Transverse colon (tissue), 4 donors: ENCODE measurements at regions not wholly inside any gene's neighbourhood (a gene's known extent, or its start where the extent isn't known, plus 50 kb on each side); places are given as distances from the start of the nearest gene placed in this dataset.
"Not testable (repeated sequence)": the region's sequence is repeated elsewhere in the genome, so short reads cannot be mapped to it uniquely, and the experiment has no call there.

Source experiments
- DNase-seq: peaks from one replicate; pipeline ENCODE4 v3.0.0-alpha.2; 2019
- H3K27ac ChIP-seq, 4 donors: fragments of 200-600 bp; sonication (generic); 2 replicates each; pipeline ENCODE4 v1.5.1; 2016 to 2018; ENCODE audit warnings: inconsistent platforms in 4 of 4
- H3K27me3 ChIP-seq: fragments of 200-600 bp; sonication (generic); 2 replicates; pipeline ENCODE4 v1.5.1; 2017; ENCODE audit warnings: inconsistent platforms
- H3K36me3 ChIP-seq, 4 donors: fragments of 200-600 bp; sonication (generic); 2 replicates each; pipeline ENCODE4 v1.5.1; 2017 to 2019; ENCODE audit warnings: inconsistent platforms in 4 of 4
- H3K4me1 ChIP-seq, 4 donors: fragments of 200-600 bp; sonication (generic); 2 replicates each; pipeline ENCODE4 v1.5.1; 2017 to 2020; ENCODE audit warnings: inconsistent platforms in 4 of 4
- H3K4me3 ChIP-seq, 4 donors: fragments of 200-600 bp; sonication (generic); 1 replicate in 1 of 4; 2 replicates in 3 of 4; pipeline versions ENCODE4 v1.5.1 to v1.6.1; 2017 to 2019; ENCODE audit warnings: inconsistent platforms in 4 of 4
- H3K9me3 ChIP-seq, 2 donors: fragments of 200-600 bp; sonication (generic); 2 replicates each; pipeline ENCODE4 v1.5.1; 2017 to 2019; ENCODE audit warnings: inconsistent platforms in 2 of 2
- EP300 ChIP-seq: sonication (generic); formaldehyde crosslinking; IDR thresholded peaks from one replicate; pipeline ENCODE4 v1.6.1; 2017; ENCODE audit warnings: antibody characterized with exemption, low read depth
- POLR2A ChIP-seq: fragments of 450-650 bp; IDR thresholded peaks from one replicate; pipeline ENCODE4 v1.6.1; 2016; ENCODE audit warnings: antibody characterized with exemption, mild to moderate bottlenecking, moderate library complexity
- POLR2AphosphoS5 ChIP-seq, 3 donors: sonication (generic); formaldehyde crosslinking; IDR thresholded peaks; one replicate each; pipeline ENCODE4 v1.6.1; 2016; ENCODE audit warnings: antibody characterized with exemption in 3 of 3
- WGBS, 2 donors: methylation state at CpG; one replicate each; pipeline ENCODE4 v1.1.5; 2018; ENCODE audit warnings: low coverage in 1 of 2; 5-methylcytosine and 5-hydroxymethylcytosine counted together
- in situ Hi-C, 4 donors: fragments of 200-750 bp; cut with MboI; loops; one replicate each; pipeline versions ENCODE4 v1.15.0 to v1.15.1; 2017; ENCODE audit warnings: low sequenced_read_pairs in 3 of 4, low pct_ligation_motif_present in 1 of 4, low pct_unique_long_range_greater_than_20kb in 1 of 4
- intact Hi-C: fragments of 100-400 bp; cut with DNase I; formaldehyde crosslinking; loops from one replicate; pipeline ENCODE4 v1.15.1; 2023; ENCODE audit warnings: low total_unique reads
- TF ChIP-seq, protein P1 (sequence below), 5 experiments: fragments of 200-600 bp in 3 of 5; fragments of 450-650 bp in 2 of 5; sonication (generic) in 3 of 5; IDR thresholded peaks; 1 replicate in 2 of 5; 2 replicates in 3 of 5; pipeline ENCODE4 v1.5.1; 2016 to 2017; ENCODE audit warnings: antibody characterized with exemption in 5 of 5, inconsistent platforms in 3 of 5, mild to moderate bottlenecking in 2 of 5, moderate library complexity in 1 of 5

- Histone ChIP-seq H3K36me3 (no peaks in the 10 kb centered on the region), H3K4me1 (no peaks in the 10 kb centered on the region), H3K9me3 (no peaks in the 10 kb centered on the region), H3K4me3 (no peak overlapping the region), H3K27me3 (no peaks in the 10 kb centered on the region), H3K27ac (no peak overlapping the region)
- TF ChIP-seq POLR2A (no peak), EP300 (no peak), POLR2AphosphoS5 (IDR thresholded peaks at IDR 0.05) (no peak)
- in situ Hi-C loops: no loop called here
- intact Hi-C loops: no loop called here
- WGBS, 2 donors: 86 to 90% methylated on average over 1 to 5 of the region's 5 CpGs
- DNase-seq: no peak
Observed at GRCh38 chrX:42832764-42833549, 55.0 kb upstream of the PPP1R2C start.

- H3K36me3 ChIP-seq, in situ Hi-C loops, H3K27me3 ChIP-seq, H3K9me3 ChIP-seq, intact Hi-C loops, H3K27ac ChIP-seq, H3K4me3 ChIP-seq, DNase-seq, H3K4me1 ChIP-seq: not testable (repeated sequence)
- 17 to 71% methylated on average over 1 to 4 of the region's 4 CpGs for WGBS, 2 donors
Observed at GRCh38 chrX:42833550-42833940, 55.6 kb upstream of the PPP1R2C start.

DNA sequence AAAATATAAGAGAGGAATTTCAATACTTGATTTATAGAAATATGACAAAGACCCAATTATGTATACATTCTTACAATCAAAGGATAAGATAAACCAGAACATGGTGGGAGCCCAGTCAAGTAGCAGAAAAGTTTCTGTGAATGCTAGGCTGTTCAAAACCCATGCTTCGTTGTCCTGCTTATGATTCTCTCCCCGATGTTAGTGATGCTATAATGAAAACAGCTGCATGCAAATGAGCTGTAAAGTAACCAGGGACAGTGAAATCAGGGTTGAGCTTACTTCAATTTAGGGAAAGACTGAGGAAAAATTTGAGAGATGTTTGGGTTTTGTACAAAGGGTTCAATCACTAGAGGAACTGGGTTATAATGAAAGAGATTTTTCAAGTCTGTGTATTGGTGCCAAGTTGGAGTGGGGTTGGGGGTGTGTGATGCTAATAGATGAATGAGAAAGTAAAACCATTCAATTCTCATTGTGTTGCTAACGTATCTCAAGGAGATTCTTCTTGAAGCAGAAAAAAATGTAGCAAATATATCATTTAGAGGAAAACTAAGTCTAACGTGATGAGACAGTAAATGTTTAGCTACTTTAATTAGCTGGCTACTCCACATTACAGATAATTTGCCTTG is 59.3 kb upstream of the PPP1R2C start:
- in situ Hi-C loops (no loop called here), intact Hi-C loops (no loop called here)
- TF ChIP-seq POLR2AphosphoS5 (IDR thresholded peaks at IDR 0.05) (no peak), EP300 (no peak), POLR2A (no peak)
- TF ChIP-seq, protein P1, sequence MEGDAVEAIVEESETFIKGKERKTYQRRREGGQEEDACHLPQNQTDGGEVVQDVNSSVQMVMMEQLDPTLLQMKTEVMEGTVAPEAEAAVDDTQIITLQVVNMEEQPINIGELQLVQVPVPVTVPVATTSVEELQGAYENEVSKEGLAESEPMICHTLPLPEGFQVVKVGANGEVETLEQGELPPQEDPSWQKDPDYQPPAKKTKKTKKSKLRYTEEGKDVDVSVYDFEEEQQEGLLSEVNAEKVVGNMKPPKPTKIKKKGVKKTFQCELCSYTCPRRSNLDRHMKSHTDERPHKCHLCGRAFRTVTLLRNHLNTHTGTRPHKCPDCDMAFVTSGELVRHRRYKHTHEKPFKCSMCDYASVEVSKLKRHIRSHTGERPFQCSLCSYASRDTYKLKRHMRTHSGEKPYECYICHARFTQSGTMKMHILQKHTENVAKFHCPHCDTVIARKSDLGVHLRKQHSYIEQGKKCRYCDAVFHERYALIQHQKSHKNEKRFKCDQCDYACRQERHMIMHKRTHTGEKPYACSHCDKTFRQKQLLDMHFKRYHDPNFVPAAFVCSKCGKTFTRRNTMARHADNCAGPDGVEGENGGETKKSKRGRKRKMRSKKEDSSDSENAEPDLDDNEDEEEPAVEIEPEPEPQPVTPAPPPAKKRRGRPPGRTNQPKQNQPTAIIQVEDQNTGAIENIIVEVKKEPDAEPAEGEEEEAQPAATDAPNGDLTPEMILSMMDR (IDR thresholded peaks at IDR 0.05): no peak
- no peaks in the 10 kb centered on the region for H3K27me3 ChIP-seq
- H3K36me3 ChIP-seq: no peaks in the 10 kb centered on the region
- no peak overlapping the region for H3K4me3 ChIP-seq
- no peaks in the 10 kb centered on the region for H3K9me3 ChIP-seq
- DNase-seq: no peak
- no peak overlapping the region for H3K27ac ChIP-seq
- no peaks in the 10 kb centered on the region for H3K4me1 ChIP-seq
- WGBS, 2 donors: 40 to 80% methylated on average over 1 to 4 of the region's 4 CpGs

GRCh38 chrX:42837747-42838146 is 59.8 kb upstream of the PPP1R2C start:
- Histone ChIP-seq H3K4me1 (no peaks in the 10 kb centered on the region), H3K36me3 (no peaks in the 10 kb centered on the region), H3K4me3 (no peak overlapping the region), H3K27me3 (no peaks in the 10 kb centered on the region), H3K27ac (no peak overlapping the region), H3K9me3 (no peaks in the 10 kb centered on the region)
- no peak for DNase-seq
- TF ChIP-seq POLR2A (no peak), POLR2AphosphoS5 (IDR thresholded peaks at IDR 0.05) (no peak), EP300 (no peak)
- TF ChIP-seq, protein P1 (IDR thresholded peaks at IDR 0.05): no peak
- intact Hi-C loops: no loop called here
- in situ Hi-C loops: no loop called here

GRCh38 chrX:42839632-42840031 is 61.7 kb upstream of the PPP1R2C start:
- in situ Hi-C loops: no loop called here
- TF ChIP-seq POLR2AphosphoS5 (IDR thresholded peaks at IDR 0.05) (no peak), EP300 (no peak), POLR2A (no peak)
- TF ChIP-seq, protein P1 (IDR thresholded peaks at IDR 0.05): no peak
- intact Hi-C loops: no loop called here
- Histone ChIP-seq H3K27me3 (no peaks in the 10 kb centered on the region), H3K4me3 (no peak overlapping the region), H3K36me3 (no peaks in the 10 kb centered on the region), H3K9me3 (no peaks in the 10 kb centered on the region), H3K4me1 (no peaks in the 10 kb centered on the region), H3K27ac (no peak overlapping the region)
- DNase-seq: no peak
